DMS53 treated with DMSO at 0.1 percent for 48 hours (cell line): ENCODE measurements at regions not wholly inside any gene's neighbourhood (a gene's known extent, or its start where the extent isn't known, plus 50 kb on each side); places are given as distances from the start of the nearest gene placed in this dataset.
A peak's percentile ranks its signal among the peaks of the same experiment; 100 is the strongest.

ENCODE experiments used
- DNase-seq: peaks from one replicate; lab custom pipeline; 2025; ENCODE audit not compliant: unreplicated experiment; lab: John Stamatoyannopoulos, UW

DNA sequence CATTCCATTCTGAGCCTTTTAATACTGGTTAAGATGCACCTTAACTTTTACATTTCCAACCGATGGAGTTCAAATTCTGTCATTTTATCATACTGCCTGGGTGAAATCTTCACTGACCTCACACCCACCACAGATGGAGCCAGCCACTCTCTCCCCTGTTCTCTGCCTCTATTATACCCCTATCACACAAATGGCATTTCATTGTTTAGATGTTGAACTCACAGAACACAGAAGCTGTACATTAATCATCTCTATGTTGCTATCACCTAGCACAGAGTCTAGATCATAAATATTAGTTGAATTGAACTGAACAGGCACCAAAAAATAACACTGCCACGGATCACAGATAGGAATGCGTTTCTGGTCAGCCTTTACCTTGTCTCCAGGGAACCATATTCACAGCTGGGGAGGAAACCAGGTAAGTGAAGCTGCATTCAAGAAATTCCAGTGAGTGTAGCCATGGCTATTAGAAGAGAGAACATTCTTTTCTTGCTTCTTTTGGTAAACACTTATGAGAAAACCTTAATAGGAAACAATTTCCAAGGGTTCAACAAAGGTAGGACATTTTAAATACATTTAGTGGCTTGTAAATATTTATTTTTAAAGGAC is 194.9 kb upstream of the RMST start:
- no peak for DNase-seq

- no peak for DNase-seq
These were observed 190.1 kb upstream of the RMST start for GRCh38 chr12:97272471-97272870.

DNA sequence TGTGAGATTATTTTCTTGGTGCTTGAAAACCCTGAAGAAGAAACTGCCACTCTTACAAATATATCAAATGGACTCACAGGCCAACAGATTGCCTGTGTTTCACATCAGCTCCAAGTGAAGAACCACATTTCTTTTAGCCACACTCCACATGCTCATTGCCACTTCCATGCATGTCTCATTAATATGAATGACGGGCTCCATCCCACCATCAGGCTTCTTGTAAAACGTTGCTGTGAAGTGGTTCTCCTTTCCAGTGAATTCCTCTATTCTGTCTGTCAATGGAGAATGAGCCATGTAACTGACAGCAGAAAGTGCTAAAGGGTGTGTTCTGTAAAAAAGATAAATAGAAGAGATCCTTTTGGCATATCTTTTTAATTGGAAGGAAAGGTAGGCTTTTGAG is 188.2 kb upstream of the RMST start:
- no peak for DNase-seq

- DNase-seq = no peak
These were observed 187.3 kb upstream of the RMST start for GRCh38 chr12:97275256-97275655.

DNA sequence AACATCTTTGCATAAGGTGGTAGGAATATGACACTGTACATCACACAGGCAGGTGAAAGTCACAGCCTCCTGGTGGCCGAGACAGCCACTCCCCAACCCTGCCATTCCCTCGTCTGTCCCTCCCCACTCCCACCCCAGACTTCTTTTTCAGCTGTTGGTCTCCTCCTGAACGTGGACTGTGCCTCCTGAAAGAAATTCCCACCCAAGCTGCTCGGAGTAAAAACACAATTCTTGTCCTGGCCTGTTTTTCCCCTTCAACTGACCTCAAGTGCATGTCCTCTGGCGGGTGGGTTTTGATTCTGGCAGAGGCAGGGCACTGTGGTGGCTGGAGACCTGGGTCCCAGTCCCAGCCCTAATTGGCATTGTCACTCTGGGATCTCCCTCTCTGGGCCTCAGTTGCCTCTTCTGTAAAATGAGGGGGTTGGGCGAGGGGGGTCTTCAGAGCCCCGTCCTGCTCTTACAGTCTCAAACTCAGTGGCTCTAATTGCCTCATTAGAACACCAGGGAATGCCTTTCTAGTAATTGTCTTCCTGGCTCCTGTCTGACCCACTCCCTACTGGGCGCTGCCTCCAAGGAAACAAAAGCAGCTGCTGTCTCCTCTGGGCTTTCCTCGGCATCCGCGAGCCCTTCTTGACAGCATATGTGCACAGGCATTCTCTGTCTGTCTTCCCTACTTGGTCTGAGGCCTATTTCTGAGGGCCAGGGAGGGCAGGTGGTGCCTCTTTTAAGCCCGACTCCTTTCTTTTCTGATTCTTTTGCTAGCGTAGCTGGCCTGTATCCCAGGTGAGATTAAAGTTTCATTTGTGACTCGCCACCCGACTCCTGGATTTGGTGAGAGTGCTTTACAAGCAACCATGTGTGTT is 186.6 kb upstream of the RMST start:
- no peak for DNase-seq

DNA sequence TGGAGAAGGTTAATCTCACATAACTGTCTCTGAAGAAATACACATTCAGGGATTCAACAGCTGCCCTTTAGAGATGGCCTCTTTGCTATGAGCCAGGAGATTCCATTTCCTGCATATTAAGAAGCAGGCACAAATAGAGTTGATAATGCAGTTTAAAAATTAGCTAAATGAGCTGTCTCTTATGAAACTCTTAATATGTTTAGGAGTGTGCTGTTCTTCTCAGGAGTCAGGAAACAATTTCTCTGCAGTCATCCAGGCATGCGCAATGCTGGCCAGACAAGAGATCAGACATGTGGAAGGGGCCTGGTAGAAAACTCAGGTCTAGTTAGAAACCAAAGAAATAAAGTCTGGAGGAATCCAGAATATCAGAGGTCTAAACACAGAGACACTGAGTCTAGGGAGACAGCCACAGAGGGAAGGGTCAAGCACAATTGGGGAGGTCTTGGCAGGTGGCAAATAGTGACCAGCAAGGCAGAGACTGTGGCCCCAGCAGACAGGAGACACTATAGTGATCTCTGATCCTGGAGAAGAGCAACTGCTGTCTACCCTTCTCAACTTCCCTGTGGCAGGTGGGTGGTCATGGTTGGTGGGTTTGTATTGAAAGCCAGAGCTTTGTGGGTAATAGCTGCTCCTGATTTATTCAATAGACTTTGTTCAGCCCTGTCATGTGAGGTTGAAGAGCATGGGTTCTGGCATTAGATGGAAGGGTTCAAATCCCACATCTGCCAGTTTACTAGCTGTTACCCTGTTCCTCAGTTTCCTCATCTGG is 185.8 kb upstream of the RMST start:
- no peak for DNase-seq

GRCh38 chr12:97283297-97283696 is 179.3 kb upstream of the RMST start:
- no peak for DNase-seq

DNA sequence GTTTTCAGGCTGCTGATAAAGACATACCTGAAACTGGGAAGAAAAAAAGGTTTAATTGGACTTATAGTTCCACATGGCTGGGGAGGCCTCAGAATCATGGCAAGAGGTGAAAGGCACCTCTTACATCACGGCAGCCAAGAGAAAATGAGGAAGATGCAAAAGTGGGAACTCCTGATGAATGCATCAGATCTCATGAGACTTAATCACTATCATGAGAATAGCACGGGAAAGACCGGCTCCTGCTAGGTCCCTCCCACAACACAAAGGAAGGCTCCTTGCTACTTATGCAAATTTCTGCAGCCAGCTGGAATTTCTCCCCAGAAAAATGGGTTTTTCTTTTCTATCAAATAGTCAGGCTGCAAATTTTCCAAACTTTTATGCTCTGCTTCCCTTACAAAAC is 174.1 kb upstream of the RMST start:
- DNase-seq = no peak

DNA sequence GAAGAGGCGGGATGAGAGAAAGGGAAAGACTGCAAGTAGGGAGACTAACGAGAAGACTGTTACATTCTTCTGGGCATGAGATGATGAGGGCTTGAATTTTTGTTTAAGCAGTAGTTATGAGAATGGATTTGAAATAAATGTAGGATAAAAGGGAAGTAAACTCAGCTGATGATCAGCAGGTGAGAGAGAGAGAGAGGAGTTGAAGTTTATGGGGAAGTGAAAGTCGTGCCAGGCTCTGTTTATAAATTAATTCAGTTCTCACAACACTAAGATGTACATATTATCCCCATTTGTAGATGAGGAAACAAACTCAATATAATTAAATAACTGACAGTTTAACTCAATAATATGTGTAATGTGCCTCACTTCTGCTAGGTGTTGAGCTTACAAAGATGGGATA is 170.0 kb upstream of the RMST start:
- no peak for DNase-seq

- DNase-seq = no peak
These were observed 169.1 kb upstream of the RMST start for GRCh38 chr12:97293541-97293940.

DNA sequence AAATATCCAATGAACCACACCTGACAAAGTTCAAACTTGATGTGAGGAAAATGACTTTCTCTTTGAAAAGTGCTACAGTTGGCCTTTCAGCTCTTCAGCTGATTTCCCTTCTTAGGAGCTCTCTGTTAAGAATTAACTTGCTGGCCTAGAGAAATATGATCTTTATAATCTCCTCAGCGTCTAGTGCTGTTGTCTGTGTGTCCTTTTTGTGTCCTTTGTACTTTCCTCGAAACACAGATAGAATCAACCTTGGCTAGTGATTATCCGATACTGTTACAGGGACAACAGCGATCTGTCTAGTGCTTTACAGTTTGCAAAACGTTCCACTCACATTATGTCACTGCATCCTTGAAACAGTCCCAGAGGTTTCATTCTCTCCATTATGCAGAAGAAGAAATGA is 162.8 kb upstream of the RMST start:
- DNase-seq = no peak

DNA sequence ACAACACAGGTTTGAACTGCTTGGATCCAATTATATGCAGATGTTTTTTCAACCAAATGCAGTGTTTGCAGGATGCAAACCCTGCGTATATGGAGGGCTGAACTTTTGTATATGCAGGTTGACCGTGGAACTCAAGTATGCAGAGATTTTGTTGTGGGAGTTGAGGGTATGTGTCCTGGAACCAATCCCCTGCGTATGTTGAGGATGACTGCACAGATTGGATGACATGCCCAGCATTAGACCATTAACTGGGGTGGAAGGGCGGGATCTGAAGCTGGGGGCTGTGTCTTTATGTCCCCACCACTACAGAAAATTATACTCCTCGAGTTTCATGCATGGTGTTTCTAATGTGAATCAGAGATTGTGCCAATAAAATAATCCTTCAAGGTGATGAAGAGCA is 162.2 kb upstream of the RMST start:
- no peak for DNase-seq

DNA sequence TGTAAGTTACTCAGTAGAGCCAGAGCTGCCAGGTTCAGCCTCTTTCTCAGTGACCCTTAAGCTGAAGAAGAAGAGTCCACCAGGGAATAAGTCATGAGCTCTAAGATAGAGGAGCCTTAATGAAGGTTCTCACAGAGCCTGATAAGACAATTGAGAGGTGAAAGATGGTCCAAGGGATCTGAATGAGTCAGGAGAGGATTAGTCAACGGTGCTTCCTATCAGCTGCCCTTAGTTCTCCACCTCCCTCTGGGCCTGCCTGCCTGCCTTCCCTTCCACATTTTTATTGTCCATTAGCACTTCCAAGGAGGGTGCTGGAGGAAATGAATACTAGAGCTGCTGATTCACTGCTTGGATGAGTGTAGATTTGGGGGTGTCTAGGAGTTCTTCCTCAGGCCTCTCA is 161.7 kb upstream of the RMST start:
- no peak for DNase-seq

GRCh38 chr12:97301576-97301975 is 161.0 kb upstream of the RMST start:
- DNase-seq = no peak

DNA sequence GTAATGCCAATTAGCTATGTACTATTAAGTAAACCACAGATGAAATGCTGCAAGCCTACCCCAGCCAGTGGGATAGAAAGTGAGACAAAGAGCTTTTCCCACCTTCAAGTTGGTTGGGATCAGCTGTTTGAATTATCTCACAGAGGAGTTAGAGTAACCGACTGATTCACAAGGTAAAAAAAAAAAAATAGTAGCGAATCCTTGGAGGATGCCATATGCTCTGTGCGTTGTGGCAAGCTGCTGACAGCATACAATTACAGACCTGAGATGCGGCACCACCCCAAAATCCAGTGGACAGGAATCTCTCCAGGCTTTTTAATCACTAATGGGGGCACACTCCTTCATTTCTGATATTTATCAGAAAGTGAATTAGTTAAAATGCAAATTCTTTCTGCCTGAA is 157.0 kb upstream of the RMST start:
- no peak for DNase-seq

DNA sequence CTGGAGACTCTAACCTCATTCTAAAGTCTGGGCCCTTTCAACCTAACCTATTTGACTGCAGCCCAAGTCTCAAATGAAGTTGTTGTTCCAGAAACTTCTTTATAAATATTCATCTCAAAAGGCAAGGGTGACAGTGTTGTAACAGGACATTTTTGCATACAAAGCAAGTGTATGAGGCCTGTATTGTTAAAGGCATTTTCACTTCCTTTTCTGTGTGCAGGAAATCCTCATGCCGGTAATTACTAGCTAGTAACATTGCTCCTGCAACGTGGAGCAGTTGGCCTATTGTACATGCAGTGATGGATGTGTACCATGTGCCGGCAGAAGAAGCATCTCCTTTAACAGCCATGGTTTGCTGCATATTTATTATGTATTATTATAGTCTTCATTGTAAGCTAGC is 156.5 kb upstream of the RMST start:
- no peak for DNase-seq

DNA sequence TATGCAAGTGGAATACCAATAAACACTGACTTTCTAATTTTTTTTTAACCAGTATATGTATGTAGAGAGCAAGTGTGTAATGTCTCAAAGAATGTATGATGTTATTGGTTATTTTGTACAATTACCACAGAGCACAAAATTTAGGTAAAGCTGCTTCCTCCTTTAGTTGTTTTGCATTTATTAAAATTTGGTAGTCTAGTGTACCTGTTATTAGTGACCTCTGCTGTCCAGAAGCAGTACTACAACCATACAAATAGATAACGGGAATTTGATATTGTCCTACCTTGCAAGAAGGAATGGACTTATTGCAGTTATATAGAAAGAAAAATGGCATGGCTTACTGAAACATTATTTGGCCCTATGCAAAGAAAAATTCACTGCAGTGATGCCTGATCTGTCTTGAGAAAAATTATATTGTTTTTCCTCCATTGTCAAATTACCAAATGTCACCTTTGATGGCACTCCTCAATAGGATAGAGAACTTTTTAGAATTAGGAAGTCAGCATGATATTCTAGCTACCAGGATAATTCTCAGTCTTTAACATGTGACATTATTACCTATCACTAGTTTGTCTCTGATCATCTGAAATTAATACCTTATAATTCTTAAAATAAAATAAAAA is 153.9 kb upstream of the RMST start:
- peak; percentile 54 for DNase-seq

DNA sequence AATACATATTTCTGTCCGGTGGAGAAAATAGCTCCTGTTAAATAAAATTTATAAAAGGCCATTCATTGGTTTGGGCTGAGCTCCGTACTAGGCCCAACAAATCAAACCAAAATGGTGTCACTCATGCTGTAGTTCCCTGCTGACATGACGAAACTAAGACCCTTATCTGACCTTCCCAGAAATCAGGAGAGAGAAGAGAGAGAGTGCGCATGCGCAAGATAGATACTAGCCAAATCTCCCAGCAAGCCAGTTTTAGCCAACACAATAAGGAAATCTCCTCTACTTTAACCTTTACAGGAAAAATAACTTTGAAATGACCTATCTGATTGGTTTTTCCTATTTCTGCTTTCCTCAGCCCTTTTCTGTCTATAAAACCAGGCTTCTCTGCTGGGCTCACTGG is 152.7 kb upstream of the RMST start:
- DNase-seq = no peak

DNA sequence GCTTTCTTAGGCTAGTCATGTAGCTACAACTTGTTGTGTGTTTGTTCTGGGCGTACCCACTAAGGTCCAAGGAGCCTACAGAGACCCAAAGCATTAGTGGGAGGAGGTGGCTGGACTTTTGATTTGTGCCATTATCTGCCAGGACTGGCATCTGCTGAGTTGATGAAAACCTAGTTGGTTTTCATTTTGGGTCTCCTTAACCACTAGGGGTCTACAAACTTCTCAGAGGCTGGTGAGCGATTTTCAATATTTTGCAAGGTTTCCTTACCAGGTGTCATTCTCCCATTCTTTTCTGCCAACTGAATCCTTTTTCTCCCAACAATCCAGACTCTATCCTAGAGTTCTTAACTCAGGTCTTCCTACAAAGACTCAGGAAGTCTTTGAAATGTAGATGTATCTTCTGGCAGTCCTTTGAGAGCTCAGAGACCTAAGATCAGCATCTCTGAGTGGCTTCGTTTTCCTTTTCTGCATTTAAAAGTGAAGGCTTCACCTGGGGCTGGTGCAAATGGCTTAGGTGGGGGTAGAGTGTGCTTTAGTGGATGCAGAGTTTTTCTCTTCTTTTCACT is 150.0 kb upstream of the RMST start:
- DNase-seq = no peak

- DNase-seq = no peak
These were observed 149.0 kb upstream of the RMST start for GRCh38 chr12:97313471-97314190.

DNA sequence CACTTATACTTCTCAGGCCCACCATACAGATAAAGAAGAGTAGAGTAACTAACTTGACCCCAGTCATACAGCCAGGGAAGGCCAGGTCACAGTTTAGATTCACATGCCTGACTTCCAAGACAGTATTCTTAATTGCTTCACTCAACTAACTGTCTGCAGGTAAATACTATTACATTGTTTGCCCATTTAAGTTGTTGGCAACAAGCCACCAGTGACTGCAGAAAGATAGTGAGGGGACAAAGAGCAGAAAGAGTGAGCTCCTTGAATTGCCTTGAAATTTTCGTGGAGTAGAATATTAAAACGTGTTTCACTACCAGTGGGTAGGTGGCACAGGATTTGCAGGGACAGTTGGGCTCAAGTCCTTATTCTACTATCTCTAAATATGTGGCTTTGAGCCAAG is 146.3 kb upstream of the RMST start:
- no peak for DNase-seq
